HepG2 (cell line): ENCODE measurements at regions not wholly inside any gene's neighbourhood (a gene's known extent, or its start where the extent isn't known, plus 50 kb on each side); places are given as distances from the start of the nearest gene placed in this dataset.

ENCODE experiments used
- CBFB ChIP-seq: sonication (generic); formaldehyde crosslinking; IDR thresholded peaks from 2 replicates; pipeline ENCODE4 v1.4.0; 2020; ENCODE audit warnings: missing genetic modification reagents
- CTCF ChIP-seq: sonication (generic); formaldehyde crosslinking; IDR thresholded peaks from 2 replicates; pipeline ENCODE4 v1.5.0; 2020; ENCODE audit warnings: mild to moderate bottlenecking, missing genetic modification reagents, moderate library complexity
- EZH2 ChIP-seq: conservative IDR thresholded peaks from 2 replicates; pipeline ENCODE4 v1.6.1; 2012; ENCODE audit warnings: mild to moderate bottlenecking, low read depth, low read length, moderate library complexity
- RFX5 ChIP-seq: IDR thresholded peaks from 2 replicates; pipeline ENCODE4 v1.6.1; 2011; ENCODE audit warnings: low read depth, low read length, improper control_type of control experiment
- TBP ChIP-seq: sonication (generic); formaldehyde crosslinking; IDR thresholded peaks from 2 replicates; pipeline ENCODE4 v1.5.0; 2020; ENCODE audit warnings: missing genetic modification reagents
- ZIK1 ChIP-seq: sonication (generic); formaldehyde crosslinking; IDR thresholded peaks from 2 replicates; pipeline ENCODE4 v1.5.0; 2020; ENCODE audit warnings: mild to moderate bottlenecking, low read depth, missing genetic modification reagents, borderline replicate concordance
- ZNF263 ChIP-seq: sonication (generic); formaldehyde crosslinking; IDR thresholded peaks from 2 replicates; pipeline ENCODE4 v1.4.0; 2020; ENCODE audit warnings: missing genetic modification reagents
- ZNF274 ChIP-seq: sonication (generic); formaldehyde crosslinking; IDR thresholded peaks from 2 replicates; pipeline ENCODE4 v1.5.1; 2020; ENCODE audit warnings: mild to moderate bottlenecking, missing genetic modification reagents
- TF ChIP-seq, protein P1 (sequence below): fragments of 450-650 bp; IDR thresholded peaks from 2 replicates; pipeline ENCODE4 v1.6.1; 2016

DNA sequence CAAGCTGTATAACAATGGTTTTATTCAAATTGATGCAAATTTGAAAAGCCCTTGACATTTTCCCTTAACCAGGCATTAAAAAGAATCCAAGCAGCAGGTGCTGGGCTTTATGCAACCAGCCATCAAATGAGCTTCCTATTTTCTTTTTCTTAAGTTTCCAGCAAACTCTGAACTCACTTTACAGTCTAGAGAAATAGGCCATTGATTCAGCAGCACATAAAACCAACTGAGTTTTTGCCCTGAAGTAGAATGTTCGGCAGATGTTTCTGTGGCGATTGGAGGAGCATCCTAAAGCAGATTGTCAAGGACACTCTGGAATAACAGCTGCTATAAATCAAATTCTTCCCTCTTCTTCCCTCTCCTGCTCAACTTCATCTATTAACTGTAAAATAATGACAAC is 582.8 kb upstream of the CPEB2 start:
- TF ChIP-seq CTCF (CRISPR knock-in tag) = no peak
- no peak for TF ChIP-seq TBP (CRISPR knock-in tag)
- TF ChIP-seq ZNF274 (CRISPR knock-in tag) = no peak
- TF ChIP-seq, protein P1, sequence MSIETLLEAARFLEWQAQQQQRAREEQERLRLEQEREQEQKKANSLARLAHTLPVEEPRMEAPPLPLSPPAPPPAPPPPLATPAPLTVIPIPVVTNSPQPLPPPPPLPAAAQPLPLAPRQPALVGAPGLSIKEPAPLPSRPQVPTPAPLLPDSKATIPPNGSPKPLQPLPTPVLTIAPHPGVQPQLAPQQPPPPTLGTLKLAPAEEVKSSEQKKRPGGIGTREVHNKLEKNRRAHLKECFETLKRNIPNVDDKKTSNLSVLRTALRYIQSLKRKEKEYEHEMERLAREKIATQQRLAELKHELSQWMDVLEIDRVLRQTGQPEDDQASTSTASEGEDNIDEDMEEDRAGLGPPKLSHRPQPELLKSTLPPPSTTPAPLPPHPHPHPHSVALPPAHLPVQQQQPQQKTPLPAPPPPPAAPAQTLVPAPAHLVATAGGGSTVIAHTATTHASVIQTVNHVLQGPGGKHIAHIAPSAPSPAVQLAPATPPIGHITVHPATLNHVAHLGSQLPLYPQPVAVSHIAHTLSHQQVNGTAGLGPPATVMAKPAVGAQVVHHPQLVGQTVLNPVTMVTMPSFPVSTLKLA = no peak
- TF ChIP-seq ZIK1 = no peak
- TF ChIP-seq ZNF263 (CRISPR knock-in tag) = no peak
- no peak for TF ChIP-seq CBFB (CRISPR knock-in tag)
- no peak for TF ChIP-seq RFX5
- TF ChIP-seq EZH2 = no peak
